GM06990 (cell line): ENCODE measurements at regions not wholly inside any gene's neighbourhood (a gene's known extent, or its start where the extent isn't known, plus 50 kb on each side); places are given as distances from the start of the nearest gene placed in this dataset.

Experiments
- DNase-seq: peaks from one replicate; pipeline ENCODE4 v3.0.0-alpha.2; 2011; ENCODE audit not compliant: insufficient read length; ENCODE audit errors: extremely low read depth
- H3K27me3 ChIP-seq: replicated peaks from 2 replicates; pipeline ENCODE4 v1.6.0; 2011; ENCODE audit warnings: low read length; ENCODE audit not compliant: control insufficient read depth, insufficient read depth
- H3K36me3 ChIP-seq: 2 replicates; pipeline ENCODE4 v1.5.1; 2011; ENCODE audit warnings: low read length; ENCODE audit not compliant: control insufficient read depth, insufficient read depth
- H3K4me3 ChIP-seq: replicated peaks from 2 replicates; pipeline ENCODE4 v1.5.1; 2011; ENCODE audit warnings: low read depth, mild to moderate bottlenecking, control low read depth, low read length
- CTCF ChIP-seq: IDR thresholded peaks from 2 replicates; pipeline ENCODE4 v1.5.1; 2011; ENCODE audit warnings: low read length, control low read depth, mild to moderate bottlenecking, inconsistent platforms; ENCODE audit not compliant: insufficient read depth, poor library complexity, severe bottlenecking

GRCh38 chr10:3532644-3533043 lies 252.4 kb downstream of the KLF6 start:
- no peak for DNase-seq
- Histone ChIP-seq H3K27me3 (no peaks in the 10 kb centered on the region; the same call in 1 of the 2 replicates), H3K4me3 (no peak overlapping the region), H3K36me3 (no peaks in the 10 kb centered on the region)
- TF ChIP-seq CTCF = no peak

- TF ChIP-seq CTCF = no peak
- DNase-seq = no peak
- H3K36me3 ChIP-seq = no peaks in the 10 kb centered on the region
- no peak overlapping the region for H3K4me3 ChIP-seq
- no peaks in the 10 kb centered on the region; the same call in 1 of the 2 replicates for H3K27me3 ChIP-seq
Measured at GRCh38 chr10:3531670-3532069, 253.3 kb downstream of the KLF6 start.

- Histone ChIP-seq H3K27me3 (no peaks in the 10 kb centered on the region; the same call in 1 of the 2 replicates), H3K36me3 (no peaks in the 10 kb centered on the region), H3K4me3 (no peak overlapping the region)
- TF ChIP-seq CTCF = no peak
- DNase-seq = no peak
Measured at GRCh38 chr10:3530783-3531645, 254.0 kb downstream of the KLF6 start.

- DNase-seq = no peak
- H3K36me3 ChIP-seq = no peaks in the 10 kb centered on the region
- H3K4me3 ChIP-seq = no peak overlapping the region
- no peaks in the 10 kb centered on the region; the same call in 1 of the 2 replicates for H3K27me3 ChIP-seq
- no peak for TF ChIP-seq CTCF
Measured at GRCh38 chr10:3530346-3530745, 254.7 kb downstream of the KLF6 start.

- DNase-seq = no peak
- H3K4me3 ChIP-seq = no peak overlapping the region
- no peak for TF ChIP-seq CTCF
- H3K36me3 ChIP-seq = no peaks in the 10 kb centered on the region
- H3K27me3 ChIP-seq = no peaks in the 10 kb centered on the region; the same call in 1 of the 2 replicates
Measured at GRCh38 chr10:3529691-3530090, 255.3 kb downstream of the KLF6 start.
